HepG2 (cell line): ENCODE measurements at regions not wholly inside any gene's neighbourhood (a gene's known extent, or its start where the extent isn't known, plus 50 kb on each side); places are given as distances from the start of the nearest gene placed in this dataset.

ENCODE experiments used
- CREB1 ChIP-seq, 2 experiments: fragments of 450-650 bp in 1 of 2; IDR thresholded peaks; 2 replicates each; pipeline ENCODE4 v1.6.1; 2016 to 2017; ENCODE audit warnings: control low read depth in 1 of 2, mild to moderate bottlenecking in 1 of 2, missing compliant biosample characterization in 1 of 2, missing genetic modification characterization in 1 of 2
- FOSL2 ChIP-seq: sonication (generic); formaldehyde crosslinking; IDR thresholded peaks from 2 replicates; pipeline ENCODE4 v1.4.0; 2020; ENCODE audit warnings: missing genetic modification reagents
- FOXM1 ChIP-seq: sonication (generic); formaldehyde crosslinking; IDR thresholded peaks from 2 replicates; pipeline ENCODE4 v1.5.0; 2020; ENCODE audit warnings: missing genetic modification reagents
- HOXA7 ChIP-seq: sonication (generic); formaldehyde crosslinking; IDR thresholded peaks from 2 replicates; pipeline ENCODE4 v1.8.1; 2022; ENCODE audit warnings: mild to moderate bottlenecking, missing genetic modification reagents, moderate library complexity
- KDM2A ChIP-seq: sonication (generic); formaldehyde crosslinking; IDR thresholded peaks from 2 replicates; pipeline ENCODE4 v1.4.0; 2020; ENCODE audit warnings: low read depth, missing genetic modification reagents, borderline replicate concordance
- MAF1 ChIP-seq: sonication (generic); formaldehyde crosslinking; IDR thresholded peaks from 2 replicates; pipeline ENCODE4 v1.5.0; 2020; ENCODE audit warnings: missing genetic modification reagents, borderline replicate concordance
- MED1 ChIP-seq: sonication (generic); formaldehyde crosslinking; IDR thresholded peaks from 2 replicates; pipeline ENCODE4 v1.4.0; 2020; ENCODE audit warnings: missing genetic modification reagents
- POGZ ChIP-seq: sonication (generic); formaldehyde crosslinking; IDR thresholded peaks from 2 replicates; pipeline ENCODE4 v1.4.0; 2020; ENCODE audit warnings: mild to moderate bottlenecking, missing genetic modification reagents
- RFX5 ChIP-seq: IDR thresholded peaks from 2 replicates; pipeline ENCODE4 v1.6.1; 2011; ENCODE audit warnings: low read depth, low read length, improper control_type of control experiment
- SUZ12 ChIP-seq: fragments of 150-350 bp; IDR thresholded peaks from 2 replicates; pipeline ENCODE4 v1.6.1; 2014; ENCODE audit warnings: low read depth, low read length
- TCF7 ChIP-seq: sonication (generic); IDR thresholded peaks from 2 replicates; pipeline ENCODE4 v1.6.1; 2016; ENCODE audit warnings: antibody characterized with exemption, low read depth
- ZBTB25 ChIP-seq: IDR thresholded peaks from 2 replicates; pipeline ENCODE4 v1.6.1; 2018; ENCODE audit warnings: missing genetic modification reagents
- ZBTB4 ChIP-seq: sonication (generic); formaldehyde crosslinking; IDR thresholded peaks from 2 replicates; pipeline ENCODE4 v1.4.0; 2020; ENCODE audit warnings: missing genetic modification reagents, mild to moderate bottlenecking, borderline replicate concordance
- ZFP41 ChIP-seq: sonication (generic); formaldehyde crosslinking; IDR thresholded peaks from 2 replicates; pipeline ENCODE4 v1.4.0; 2020; ENCODE audit warnings: mild to moderate bottlenecking, missing genetic modification reagents, borderline replicate concordance
- ZFP91 ChIP-seq: sonication (generic); formaldehyde crosslinking; IDR thresholded peaks from 2 replicates; pipeline ENCODE4 v1.9.0; 2022; ENCODE audit warnings: missing genetic modification reagents, mild to moderate bottlenecking, borderline replicate concordance
- ZIK1 ChIP-seq: sonication (generic); formaldehyde crosslinking; IDR thresholded peaks from 2 replicates; pipeline ENCODE4 v1.5.0; 2020; ENCODE audit warnings: mild to moderate bottlenecking, low read depth, missing genetic modification reagents, borderline replicate concordance
- ZNF264 ChIP-seq: sonication (generic); formaldehyde crosslinking; IDR thresholded peaks from 2 replicates; pipeline ENCODE4 v1.4.0; 2020; ENCODE audit warnings: missing genetic modification reagents
- ZNF354B ChIP-seq: sonication (generic); formaldehyde crosslinking; IDR thresholded peaks from 2 replicates; pipeline ENCODE4 v1.8.0; 2022; ENCODE audit warnings: mild to moderate bottlenecking, missing genetic modification reagents
- ZNF512 ChIP-seq: sonication (generic); formaldehyde crosslinking; IDR thresholded peaks from 2 replicates; pipeline ENCODE4 v1.4.0; 2020; ENCODE audit warnings: mild to moderate bottlenecking, missing genetic modification reagents
- ZNF598 ChIP-seq: sonication (generic); formaldehyde crosslinking; IDR thresholded peaks from 2 replicates; pipeline ENCODE4 v1.5.1; 2020; ENCODE audit warnings: mild to moderate bottlenecking, missing genetic modification reagents, borderline replicate concordance
- ZNF83 ChIP-seq: sonication (generic); formaldehyde crosslinking; IDR thresholded peaks from 2 replicates; pipeline ENCODE4 v1.4.0; 2020; ENCODE audit warnings: missing genetic modification reagents, mild to moderate bottlenecking, borderline replicate concordance
- ZSCAN25 ChIP-seq: sonication (generic); formaldehyde crosslinking; IDR thresholded peaks from 2 replicates; pipeline ENCODE4 v1.8.0; 2022; ENCODE audit warnings: mild to moderate bottlenecking, missing genetic modification reagents

- TF ChIP-seq HOXA7 (CRISPR knock-in tag), result no peak
- no peak; the same call in 1 of the 2 replicates for TF ChIP-seq ZBTB4 (CRISPR knock-in tag)
- TF ChIP-seq RFX5, result no peak
- peak; percentile 28; the same call in 1 of the 2 replicates for TF ChIP-seq ZNF512
- TF ChIP-seq TCF7, result no peak
- peak; percentile 84 for TF ChIP-seq KDM2A
- TF ChIP-seq POGZ (CRISPR knock-in tag), result peak; percentile 67; the same call in 1 of the 2 replicates
- no peak for TF ChIP-seq MED1 (CRISPR knock-in tag)
- TF ChIP-seq ZNF264 (CRISPR knock-in tag), result peak; percentile 40; the same call in 1 of the 2 replicates
- TF ChIP-seq ZFP41, result 0 out of 2 replicates have a peak, but pooled peaks have one; percentile 66
- no peak for TF ChIP-seq ZBTB25 (CRISPR knock-in tag)
- TF ChIP-seq ZNF354B (CRISPR knock-in tag), result no peak
- peak; percentile 74 for TF ChIP-seq CREB1 (IDR thresholded peaks at IDR 0.05)
- TF ChIP-seq CREB1 (CRISPR knock-in tag; IDR thresholded peaks at IDR 0.05), result no peak
- TF ChIP-seq FOSL2, result peak; percentile 14; the same call in 1 of the 2 replicates
- no peak for TF ChIP-seq ZIK1
- TF ChIP-seq SUZ12, result no peak
- TF ChIP-seq ZNF83 (CRISPR knock-in tag), result no peak
- no peak for TF ChIP-seq MAF1 (CRISPR knock-in tag)
- TF ChIP-seq ZSCAN25 (CRISPR knock-in tag), result no peak
- no peak; the same call in 1 of the 2 replicates for TF ChIP-seq ZNF598
- no peak for TF ChIP-seq FOXM1
- TF ChIP-seq ZFP91, result peak; percentile 80
Observed at GRCh38 chr20:25750765-25751696, 54.4 kb upstream of the ZNF337 start (continued).
